ENCODE measurements at regions not wholly inside any gene's neighbourhood (a gene's known extent, or its start where the extent isn't known, plus 50 kb on each side); places are given as distances from the start of the nearest gene placed in this dataset.

DNA sequence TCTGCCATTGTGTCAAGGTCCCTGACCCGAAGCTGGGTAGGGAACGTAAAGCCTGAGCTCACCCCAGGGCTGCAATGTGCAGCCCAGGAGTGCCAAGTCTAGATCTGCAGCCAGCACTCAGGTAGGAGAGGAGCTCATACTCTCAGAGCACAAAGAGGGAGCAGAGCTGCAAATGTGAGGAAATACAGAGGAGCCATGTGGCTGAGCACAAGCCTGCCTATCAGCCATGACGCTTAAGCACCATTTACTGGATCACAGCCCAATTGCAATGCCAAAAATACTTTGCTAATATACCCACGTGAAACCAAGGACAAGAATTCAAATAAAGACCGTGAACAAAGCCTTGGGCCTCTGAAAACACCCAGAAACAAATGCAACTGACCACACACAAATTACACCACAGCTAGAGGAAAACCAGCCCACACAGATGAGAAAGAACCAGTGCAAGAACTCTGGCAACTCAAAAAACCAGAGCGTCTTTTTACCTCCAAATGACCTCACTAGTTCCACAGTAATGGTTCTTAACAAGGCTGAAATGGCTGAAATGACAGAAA is 69.0 kb upstream of the HPF1 start:
- intact Hi-C loops (cut with DNase I; ENCODE audit: low total_unique reads), result no loop called here
- TF ChIP-seq, protein P1, sequence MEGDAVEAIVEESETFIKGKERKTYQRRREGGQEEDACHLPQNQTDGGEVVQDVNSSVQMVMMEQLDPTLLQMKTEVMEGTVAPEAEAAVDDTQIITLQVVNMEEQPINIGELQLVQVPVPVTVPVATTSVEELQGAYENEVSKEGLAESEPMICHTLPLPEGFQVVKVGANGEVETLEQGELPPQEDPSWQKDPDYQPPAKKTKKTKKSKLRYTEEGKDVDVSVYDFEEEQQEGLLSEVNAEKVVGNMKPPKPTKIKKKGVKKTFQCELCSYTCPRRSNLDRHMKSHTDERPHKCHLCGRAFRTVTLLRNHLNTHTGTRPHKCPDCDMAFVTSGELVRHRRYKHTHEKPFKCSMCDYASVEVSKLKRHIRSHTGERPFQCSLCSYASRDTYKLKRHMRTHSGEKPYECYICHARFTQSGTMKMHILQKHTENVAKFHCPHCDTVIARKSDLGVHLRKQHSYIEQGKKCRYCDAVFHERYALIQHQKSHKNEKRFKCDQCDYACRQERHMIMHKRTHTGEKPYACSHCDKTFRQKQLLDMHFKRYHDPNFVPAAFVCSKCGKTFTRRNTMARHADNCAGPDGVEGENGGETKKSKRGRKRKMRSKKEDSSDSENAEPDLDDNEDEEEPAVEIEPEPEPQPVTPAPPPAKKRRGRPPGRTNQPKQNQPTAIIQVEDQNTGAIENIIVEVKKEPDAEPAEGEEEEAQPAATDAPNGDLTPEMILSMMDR (IDR thresholded peaks at IDR 0.05), result no peak
- no peak for TF ChIP-seq POLR2A (IDR thresholded peaks at IDR 0.05)
- H3K4me3 ChIP-seq (ENCODE audit: low read depth, poor library complexity, severe bottlenecking), result no peak overlapping the region
- no peak for DNase-seq (ENCODE audit: low spot score in 2 of 2)
- WGBS, 2 donors, result 59 to 73% methylated on average over 6 of the region's 6 CpGs

DNA sequence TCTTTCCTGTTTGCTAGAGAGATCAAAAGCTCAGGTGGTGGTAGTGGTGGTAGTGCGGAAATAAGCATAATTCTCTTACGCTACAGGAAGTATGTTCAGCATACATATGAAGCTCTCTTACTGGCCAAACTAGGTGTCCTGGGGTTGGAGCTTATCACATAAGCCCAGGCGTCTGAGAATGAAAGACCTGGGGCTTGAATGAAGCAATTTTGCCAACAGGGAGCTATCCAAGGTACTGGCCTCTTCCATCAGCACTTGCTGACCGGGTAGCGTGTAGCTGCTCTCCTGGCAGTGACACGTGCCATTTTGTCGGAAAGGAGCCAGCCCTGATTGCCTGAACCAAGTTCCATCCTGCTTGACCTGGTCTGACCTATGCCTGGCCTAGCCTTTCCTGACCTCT is 65.9 kb upstream of the HPF1 start:
- WGBS, 2 donors, result 20 to 31% methylated on average over 6 to 7 of the region's 7 CpGs
- TF ChIP-seq, protein P1 (IDR thresholded peaks at IDR 0.05), result no peak
- no peak for TF ChIP-seq POLR2A (IDR thresholded peaks at IDR 0.05)
- intact Hi-C loops (cut with DNase I; ENCODE audit: low total_unique reads), result no loop called here
- H3K4me3 ChIP-seq (ENCODE audit: low read depth, poor library complexity, severe bottlenecking), result no peak overlapping the region
- no peak for DNase-seq (ENCODE audit: low spot score in 2 of 2)

DNA sequence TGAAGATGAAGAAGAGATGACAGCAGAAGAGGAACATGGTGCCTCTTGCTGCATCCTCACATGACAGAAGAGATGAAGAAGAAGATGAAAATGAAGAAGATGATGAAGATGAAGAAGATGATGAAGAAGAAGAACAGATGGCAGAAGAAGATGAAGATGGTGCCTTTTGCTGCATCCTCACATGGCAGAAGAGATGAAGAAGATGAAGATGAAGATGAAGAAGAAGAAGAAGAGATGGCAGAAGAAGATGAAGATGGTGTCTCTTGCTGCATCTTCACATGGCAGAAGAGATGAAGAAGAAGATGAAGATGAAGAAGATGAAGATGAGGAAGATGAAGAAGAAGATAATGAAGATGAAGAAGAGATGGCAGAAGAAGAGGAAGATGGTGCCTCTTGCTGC is 63.7 kb upstream of the HPF1 start:
- no peak for DNase-seq (ENCODE audit: low spot score in 2 of 2)
- TF ChIP-seq, protein P1 (IDR thresholded peaks at IDR 0.05), result no peak
- TF ChIP-seq POLR2A (IDR thresholded peaks at IDR 0.05), result no peak
- H3K4me3 ChIP-seq (ENCODE audit: low read depth, poor library complexity, severe bottlenecking), result no peak overlapping the region
- intact Hi-C loops (cut with DNase I; ENCODE audit: low total_unique reads), result no loop called here

DNA sequence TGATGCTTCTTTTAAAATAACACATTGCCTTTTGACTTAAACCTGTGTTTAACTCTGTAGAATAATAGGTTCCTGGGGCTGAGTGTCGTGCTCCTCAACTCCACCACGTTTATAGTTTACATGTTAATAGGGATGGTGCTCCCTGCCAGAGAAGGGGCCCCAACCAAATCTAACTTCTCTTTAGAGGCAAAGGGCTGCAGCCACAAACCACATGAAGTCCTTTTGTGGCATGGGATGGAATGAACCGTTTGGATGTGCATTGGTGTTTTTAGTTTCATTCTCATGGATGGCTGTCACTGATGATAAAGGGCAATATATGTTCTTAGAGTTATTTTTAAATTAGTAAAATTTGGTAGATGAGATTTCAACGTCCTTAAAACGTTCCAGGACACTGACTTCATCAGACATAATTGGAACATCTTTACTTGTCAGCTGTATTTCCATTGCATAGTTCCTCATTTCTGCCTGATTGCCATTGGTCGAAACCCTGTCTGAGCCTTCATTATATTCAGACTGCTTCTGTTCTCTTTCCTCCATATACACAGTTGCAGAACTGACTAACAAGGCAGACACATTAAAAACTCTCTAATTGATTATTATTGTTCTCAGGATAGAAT is 60.4 kb upstream of the HPF1 start:
- no peak for DNase-seq (ENCODE audit: low spot score in 2 of 2)
- no peak for TF ChIP-seq POLR2A (IDR thresholded peaks at IDR 0.05)
- TF ChIP-seq, protein P1 (IDR thresholded peaks at IDR 0.05), result no peak
- H3K4me3 ChIP-seq (ENCODE audit: low read depth, poor library complexity, severe bottlenecking), result no peak overlapping the region
- intact Hi-C loops (cut with DNase I; ENCODE audit: low total_unique reads), result no loop called here
- WGBS, 2 donors, result 45 to 48% methylated on average over 6 of the region's 6 CpGs

DNA sequence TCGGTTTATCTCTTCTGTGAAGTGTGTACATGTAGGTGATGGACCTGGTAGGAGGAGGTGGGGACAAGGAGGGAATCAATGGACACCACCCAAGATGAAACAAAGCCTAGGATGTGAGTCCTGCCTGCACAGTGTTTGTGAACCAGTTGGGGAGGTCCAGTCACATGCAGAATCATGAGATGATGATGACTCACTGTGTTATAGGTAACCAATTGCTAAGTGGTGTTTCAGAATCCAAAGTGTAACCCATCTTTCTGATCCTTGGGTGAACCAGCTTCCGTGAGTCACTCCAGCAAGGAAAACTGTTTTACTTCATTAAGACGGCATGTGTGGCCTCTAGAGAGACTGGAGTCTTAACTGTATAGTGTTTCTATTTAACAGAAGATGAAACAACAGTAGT is 57.9 kb upstream of the HPF1 start:
- no peak for DNase-seq (ENCODE audit: low spot score in 2 of 2)
- 59 to 62% methylated on average over 3 of the region's 3 CpGs for WGBS, 2 donors
- intact Hi-C loops (cut with DNase I; ENCODE audit: low total_unique reads), result no loop called here
- no peak overlapping the region for H3K4me3 ChIP-seq (ENCODE audit: low read depth, poor library complexity, severe bottlenecking)
- TF ChIP-seq, protein P1 (IDR thresholded peaks at IDR 0.05), result no peak
- no peak for TF ChIP-seq POLR2A (IDR thresholded peaks at IDR 0.05)

DNA sequence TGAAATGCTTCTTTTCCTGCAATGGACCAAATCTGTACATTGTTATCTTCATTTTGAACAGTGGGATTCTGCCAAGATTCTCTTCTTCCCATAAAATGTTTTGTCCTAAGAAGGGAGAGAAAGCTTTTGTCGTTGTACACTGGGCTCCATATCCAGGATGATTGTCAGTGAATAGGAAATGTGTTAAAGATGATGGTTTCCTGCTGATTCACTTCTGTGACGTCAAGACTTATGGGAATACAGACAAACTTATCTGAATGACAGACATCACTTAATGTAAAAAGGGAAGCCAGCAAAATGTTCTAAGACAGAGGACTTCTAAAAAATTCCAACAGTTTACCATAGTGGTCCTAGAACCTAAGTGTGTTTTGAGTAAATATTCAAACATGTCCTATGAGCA is 53.7 kb upstream of the HPF1 start:
- intact Hi-C loops (cut with DNase I; ENCODE audit: low total_unique reads), result loop anchor here (5.0 kb wide), 1 partner anchor 231 kb away; no protein-coding TSS in a partner anchor
- DNase-seq (ENCODE audit: low spot score in 2 of 2), result no peak
- H3K4me3 ChIP-seq (ENCODE audit: low read depth, poor library complexity, severe bottlenecking), result no peak overlapping the region
- WGBS, 2 donors, result 46 to 52% methylated on average over 2 of the region's 2 CpGs
- TF ChIP-seq, protein P1 (IDR thresholded peaks at IDR 0.05), result no peak
- TF ChIP-seq POLR2A (IDR thresholded peaks at IDR 0.05), result no peak
